ENCODE measurements at regions not wholly inside any gene's neighbourhood (a gene's known extent, or its start where the extent isn't known, plus 50 kb on each side); places are given as distances from the start of the nearest gene placed in this dataset.

GRCh38 chr12:65667932-65668331 lies 156.4 kb upstream of the HMGA2 start:
- TF ChIP-seq NFIC (IDR thresholded peaks at IDR 0.05), result no peak
- TF ChIP-seq EP300 (IDR thresholded peaks at IDR 0.05; ENCODE audit: borderline replicate concordance), result no peak
- TF ChIP-seq CEBPB (IDR thresholded peaks at IDR 0.05), result no peak
- TF ChIP-seq, protein P1, sequence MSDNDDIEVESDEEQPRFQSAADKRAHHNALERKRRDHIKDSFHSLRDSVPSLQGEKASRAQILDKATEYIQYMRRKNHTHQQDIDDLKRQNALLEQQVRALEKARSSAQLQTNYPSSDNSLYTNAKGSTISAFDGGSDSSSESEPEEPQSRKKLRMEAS (IDR thresholded peaks at IDR 0.05), result no peak
- TF ChIP-seq EGR1 (IDR thresholded peaks at IDR 0.05), result no peak
- TF ChIP-seq TAF1 (IDR thresholded peaks at IDR 0.05; ENCODE audit: low read depth), result no peak
- TF ChIP-seq, protein P2, sequence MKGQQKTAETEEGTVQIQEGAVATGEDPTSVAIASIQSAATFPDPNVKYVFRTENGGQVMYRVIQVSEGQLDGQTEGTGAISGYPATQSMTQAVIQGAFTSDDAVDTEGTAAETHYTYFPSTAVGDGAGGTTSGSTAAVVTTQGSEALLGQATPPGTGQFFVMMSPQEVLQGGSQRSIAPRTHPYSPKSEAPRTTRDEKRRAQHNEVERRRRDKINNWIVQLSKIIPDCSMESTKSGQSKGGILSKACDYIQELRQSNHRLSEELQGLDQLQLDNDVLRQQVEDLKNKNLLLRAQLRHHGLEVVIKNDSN (IDR thresholded peaks at IDR 0.05), result no peak
- no peak for TF ChIP-seq RAD21 (IDR thresholded peaks at IDR 0.05; ENCODE audit: low read depth)
- TF ChIP-seq TEAD4 (IDR thresholded peaks at IDR 0.05), result no peak
- TF ChIP-seq, protein P3, sequence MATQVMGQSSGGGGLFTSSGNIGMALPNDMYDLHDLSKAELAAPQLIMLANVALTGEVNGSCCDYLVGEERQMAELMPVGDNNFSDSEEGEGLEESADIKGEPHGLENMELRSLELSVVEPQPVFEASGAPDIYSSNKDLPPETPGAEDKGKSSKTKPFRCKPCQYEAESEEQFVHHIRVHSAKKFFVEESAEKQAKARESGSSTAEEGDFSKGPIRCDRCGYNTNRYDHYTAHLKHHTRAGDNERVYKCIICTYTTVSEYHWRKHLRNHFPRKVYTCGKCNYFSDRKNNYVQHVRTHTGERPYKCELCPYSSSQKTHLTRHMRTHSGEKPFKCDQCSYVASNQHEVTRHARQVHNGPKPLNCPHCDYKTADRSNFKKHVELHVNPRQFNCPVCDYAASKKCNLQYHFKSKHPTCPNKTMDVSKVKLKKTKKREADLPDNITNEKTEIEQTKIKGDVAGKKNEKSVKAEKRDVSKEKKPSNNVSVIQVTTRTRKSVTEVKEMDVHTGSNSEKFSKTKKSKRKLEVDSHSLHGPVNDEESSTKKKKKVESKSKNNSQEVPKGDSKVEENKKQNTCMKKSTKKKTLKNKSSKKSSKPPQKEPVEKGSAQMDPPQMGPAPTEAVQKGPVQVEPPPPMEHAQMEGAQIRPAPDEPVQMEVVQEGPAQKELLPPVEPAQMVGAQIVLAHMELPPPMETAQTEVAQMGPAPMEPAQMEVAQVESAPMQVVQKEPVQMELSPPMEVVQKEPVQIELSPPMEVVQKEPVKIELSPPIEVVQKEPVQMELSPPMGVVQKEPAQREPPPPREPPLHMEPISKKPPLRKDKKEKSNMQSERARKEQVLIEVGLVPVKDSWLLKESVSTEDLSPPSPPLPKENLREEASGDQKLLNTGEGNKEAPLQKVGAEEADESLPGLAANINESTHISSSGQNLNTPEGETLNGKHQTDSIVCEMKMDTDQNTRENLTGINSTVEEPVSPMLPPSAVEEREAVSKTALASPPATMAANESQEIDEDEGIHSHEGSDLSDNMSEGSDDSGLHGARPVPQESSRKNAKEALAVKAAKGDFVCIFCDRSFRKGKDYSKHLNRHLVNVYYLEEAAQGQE (IDR thresholded peaks at IDR 0.05; ENCODE audit: low read depth), result no peak

Data from Ishikawa (cell line).